Heart left ventricle (tissue), 16 donors: ENCODE measurements at regions not wholly inside any gene's neighbourhood (a gene's known extent, or its start where the extent isn't known, plus 50 kb on each side); places are given as distances from the start of the nearest gene placed in this dataset.

Source experiments
- ATAC-seq, 4 donors: fragments of 200-7000 bp; cut with Tn5 transposase; one replicate each; pipeline ENCODE4 v1.9.1; 2020 to 2022; ENCODE audit warnings: moderate library complexity in 4 of 4, mild to moderate bottlenecking in 3 of 4, moderate number of reproducible peaks in 1 of 4
- DNase-seq, 5 donors: peaks; one replicate each; pipeline ENCODE4 v3.0.0-alpha.2; 2020
- H3K27ac ChIP-seq, 12 donors: fragments of 200-600 bp; sonication (generic) in 4 of 12; one replicate each; pipeline versions ENCODE4 v1.5.0 to v1.8.0; 2016 to 2022; ENCODE audit warnings: mild to moderate bottlenecking in 2 of 12
- H3K27me3 ChIP-seq, 9 donors: fragments of 200-600 bp; sonication (generic) in 2 of 9; one replicate each; pipeline versions ENCODE4 v1.5.1 to v1.8.0; 2016 to 2022; ENCODE audit warnings: mild to moderate bottlenecking in 3 of 9
- H3K36me3 ChIP-seq, 9 donors: fragments of 200-600 bp; sonication (generic) in 2 of 9; one replicate each; pipeline versions ENCODE4 v1.5.0 to v1.8.0; 2018 to 2022; ENCODE audit warnings: mild to moderate bottlenecking in 2 of 9
- H3K4me1 ChIP-seq, 12 donors: fragments of 200-600 bp; sonication (generic) in 4 of 12; one replicate each; pipeline versions ENCODE4 v1.5.0 to v1.8.0; 2016 to 2022; ENCODE audit warnings: mild to moderate bottlenecking in 3 of 12
- H3K4me3 ChIP-seq, 12 donors: fragments of 200-600 bp; sonication (generic) in 4 of 12; one replicate each; pipeline versions ENCODE4 v1.5.0 to v1.8.0; 2017 to 2022; ENCODE audit warnings: mild to moderate bottlenecking in 9 of 12, moderate library complexity in 4 of 12
- H3K9me3 ChIP-seq, 12 donors: fragments of 200-600 bp; sonication (generic) in 4 of 12; one replicate each; pipeline versions ENCODE4 v1.5.0 to v1.8.0; 2016 to 2022; ENCODE audit warnings: mild to moderate bottlenecking in 1 of 12
- CTCF ChIP-seq, 12 donors: fragments of 200-600 bp; sonication (generic) in 4 of 12; IDR thresholded peaks; one replicate each; pipeline versions ENCODE4 v1.5.0 to v1.8.0; 2018 to 2022; ENCODE audit warnings: antibody characterized with exemption in 12 of 12, mild to moderate bottlenecking in 5 of 12
- POLR2A ChIP-seq, 2 donors: fragments of 450-650 bp; IDR thresholded peaks; one replicate each; pipeline ENCODE4 v1.6.1; 2017; ENCODE audit warnings: antibody characterized with exemption in 2 of 2, mild to moderate bottlenecking in 2 of 2, moderate library complexity in 2 of 2
- WGBS, 4 donors: extraction: QIAGEN DNeasy Blood & Tissue Kit in 2 of 4; methylation state at CpG; one replicate each; pipeline versions ENCODE4 v1.1.5 to v1.1.7; 2013 to 2018; 5-methylcytosine and 5-hydroxymethylcytosine counted together
- intact Hi-C, 10 donors: fragments of 100-400 bp; cut with DNase I; formaldehyde crosslinking; loops; one replicate each; pipeline versions ENCODE4 v1.11.1 to v1.14.2; 2022
- donor health status: ischemic (EF 13 %, LVEDD 7.1; RV severe dilation, severe dysfunction).
- donor health status: healthy with polysubstance abuse.
- donor health status: DM: no; HTN: yes; CAD: no.
- donor health status: DM: no; HTN: no; CAD: no.
- donor health status: ischemic (EF 25% LVEDD 6.9; RV normal size, moderate dysfunction).
- donor health status: ischemic (EF 25% LVEDD 5.7; RV mildly dilated, moderate dysfunction).
- donor health status: healthy.
- donor health status: DM: yes; HTN: yes; CAD: no.
- donor health status: ischemic (EF 35%, LVEDD 5.7; RV mildly dilated, moderate dysfunction).
- donor health status: nonischemic (EF 11% LVEDD 7.7; RV severe dilation, severe dysfunction).
- donor health status: DM: yes; HTN: yes; CAD: no.
- donor health status: PGD.
- donor health status: ischemic (EF 29% LVEDD 5.4; RV normal size, mild dysfunction).
- donor health status: nonischemic (EF 23%, LVEDD 6.1; RV moderate dilation, normal function).

- Histone ChIP-seq H3K4me1 (no peaks in the 10 kb centered on the region), H3K27me3 (no peaks in the 10 kb centered on the region), H3K36me3 (no peaks in the 10 kb centered on the region), H3K4me3 (no peak overlapping the region), H3K27ac (no peak overlapping the region), H3K9me3 (no peaks in the 10 kb centered on the region)
- 64 to 83% (median 67%) methylated on average over 2 of the region's 2 CpGs for WGBS, 4 donors
- ATAC-seq: no peak
- intact Hi-C loops: no loop called here
- DNase-seq: no peak
- TF ChIP-seq CTCF (IDR thresholded peaks at IDR 0.05) (no peak), POLR2A (IDR thresholded peaks at IDR 0.05) (no peak)
Measured at GRCh38 chr1:188584119-188584518, 1755.4 kb downstream of the PLA2G4A start.

- DNase-seq: no peak
- no peaks in the 10 kb centered on the region for H3K9me3 ChIP-seq
- no peak overlapping the region for H3K27ac ChIP-seq
- H3K4me3 ChIP-seq: no peak overlapping the region
- H3K36me3 ChIP-seq: no peaks in the 10 kb centered on the region
- intact Hi-C loops: no loop called here
- H3K27me3 ChIP-seq: no peaks in the 10 kb centered on the region
- TF ChIP-seq POLR2A (IDR thresholded peaks at IDR 0.05): no peak
- no peak for TF ChIP-seq CTCF (IDR thresholded peaks at IDR 0.05)
- no peak for ATAC-seq
- H3K4me1 ChIP-seq: no peaks in the 10 kb centered on the region
- WGBS, 4 donors: 94 to 98% (median 96%) methylated on average over 1 of the region's 1 CpG
Measured at GRCh38 chr1:188590641-188591040, 1761.9 kb downstream of the PLA2G4A start.

- H3K4me3 ChIP-seq: no peak overlapping the region
- 65 to 70% (median 68%) methylated on average over 5 of the region's 5 CpGs for WGBS, 4 donors
Measured at GRCh38 chr1:188594542-188595235, 1765.9 kb downstream of the PLA2G4A start.

GRCh38 chr1:188599313-188599712, 1770.6 kb downstream of the PLA2G4A start:
- WGBS, 4 donors: 76 to 83% (median 81%) methylated on average over 2 of the region's 2 CpGs
- no peaks in the 10 kb centered on the region for H3K4me1 ChIP-seq
- intact Hi-C loops: no loop called here

More at GRCh38 chr1:188594542-188595235, 1765.9 kb downstream of the PLA2G4A start:
- Histone ChIP-seq H3K27ac (no peak overlapping the region), H3K36me3 (no peaks in the 10 kb centered on the region), H3K9me3 (no peaks in the 10 kb centered on the region), H3K4me1 (no peaks in the 10 kb centered on the region), H3K27me3 (no peaks in the 10 kb centered on the region)
- ATAC-seq (no peak), DNase-seq (no peak)
- TF ChIP-seq POLR2A (IDR thresholded peaks at IDR 0.05) (no peak), CTCF (IDR thresholded peaks at IDR 0.05) (no peak)
- intact Hi-C loops: no loop called here

GRCh38 chr1:188611432-188611831, 1782.7 kb downstream of the PLA2G4A start:
- Histone ChIP-seq H3K4me3 (no peak overlapping the region), H3K4me1 (no peaks in the 10 kb centered on the region), H3K27ac (no peak overlapping the region), H3K9me3 (peaks cover 0 to 23% (median 6%) of the 10 kb centered on the region in 12 donors), H3K27me3 (no peaks in the 10 kb centered on the region), H3K36me3 (no peaks in the 10 kb centered on the region)
- TF ChIP-seq CTCF (IDR thresholded peaks at IDR 0.05): no peak
- no peak for TF ChIP-seq POLR2A (IDR thresholded peaks at IDR 0.05)
- DNase-seq: no peak
- ATAC-seq: no peak
- WGBS, 4 donors: 79 to 86% (median 82%) methylated on average over 4 of the region's 4 CpGs
- intact Hi-C loops: no loop called here

More at GRCh38 chr1:188599313-188599712, 1770.6 kb downstream of the PLA2G4A start:
- DNase-seq: no peak
- TF ChIP-seq POLR2A (IDR thresholded peaks at IDR 0.05): no peak
- no peaks in the 10 kb centered on the region for H3K27me3 ChIP-seq
- H3K4me3 ChIP-seq: no peak overlapping the region
- H3K9me3 ChIP-seq: peaks cover 0 to 3% (median 0%) of the 10 kb centered on the region in 12 donors
- no peak overlapping the region for H3K27ac ChIP-seq
- no peaks in the 10 kb centered on the region for H3K36me3 ChIP-seq
- ATAC-seq: no peak
